ENCODE measurements at regions not wholly inside any gene's neighbourhood (a gene's known extent, or its start where the extent isn't known, plus 50 kb on each side); places are given as distances from the start of the nearest gene placed in this dataset.

- TF ChIP-seq CTCF (IDR thresholded peaks at IDR 0.05; ENCODE audit: insufficient read depth, low read length, missing control alignments), result no peak
- ChIA-PET POLR2A (no interaction called here), CTCF (no interaction called here)
- no peak for DNase-seq (ENCODE audit: low read depth, low spot score)
- H3K4me3 ChIP-seq (ENCODE audit: low read depth, low read length), result no peak overlapping the region
Observed at GRCh38 chr2:138964418-138964817, 184.2 kb upstream of the NXPH2 start.

- ChIA-PET CTCF (no interaction called here), POLR2A (no interaction called here)
Observed at GRCh38 chr2:138962686-138963085, 182.5 kb upstream of the NXPH2 start.

GRCh38 chr2:138960191-138960590 lies 180.0 kb upstream of the NXPH2 start:
- DNase-seq (ENCODE audit: low read depth, low spot score), result no peak
- TF ChIP-seq CTCF (IDR thresholded peaks at IDR 0.05; ENCODE audit: insufficient read depth, low read length, missing control alignments), result no peak
- no peak overlapping the region for H3K4me3 ChIP-seq (ENCODE audit: low read depth, low read length)
- CTCF ChIA-PET, result no interaction called here
- POLR2A ChIA-PET, result no interaction called here

More at GRCh38 chr2:138962686-138963085, 182.5 kb upstream of the NXPH2 start:
- TF ChIP-seq CTCF (IDR thresholded peaks at IDR 0.05; ENCODE audit: insufficient read depth, low read length, missing control alignments), result no peak
- H3K4me3 ChIP-seq (ENCODE audit: low read depth, low read length), result no peak overlapping the region
- DNase-seq (ENCODE audit: low read depth, low spot score), result no peak

GRCh38 chr2:138959031-138959430 lies 178.8 kb upstream of the NXPH2 start:
- POLR2A ChIA-PET, result no interaction called here
- TF ChIP-seq CTCF (IDR thresholded peaks at IDR 0.05; ENCODE audit: insufficient read depth, low read length, missing control alignments), result no peak
- CTCF ChIA-PET, result no interaction called here
- no peak for DNase-seq (ENCODE audit: low read depth, low spot score)
- no peak overlapping the region for H3K4me3 ChIP-seq (ENCODE audit: low read depth, low read length)

- ChIA-PET CTCF (no interaction called here), POLR2A (no interaction called here)
- no peak for DNase-seq (ENCODE audit: low read depth, low spot score)
- no peak overlapping the region for H3K4me3 ChIP-seq (ENCODE audit: low read depth, low read length)
- TF ChIP-seq CTCF (IDR thresholded peaks at IDR 0.05; ENCODE audit: insufficient read depth, low read length, missing control alignments), result no peak
Observed at GRCh38 chr2:138956116-138956515, 175.9 kb upstream of the NXPH2 start.

- H3K4me3 ChIP-seq (ENCODE audit: low read depth, low read length), result no peak overlapping the region
- no peak for DNase-seq (ENCODE audit: low read depth, low spot score)
- CTCF ChIA-PET, result no interaction called here
- POLR2A ChIA-PET, result no interaction called here
- no peak for TF ChIP-seq CTCF (IDR thresholded peaks at IDR 0.05; ENCODE audit: insufficient read depth, low read length, missing control alignments)
Observed at GRCh38 chr2:138950486-138950885, 170.3 kb upstream of the NXPH2 start.

All from AG04449 (cell line).